ENCODE measurements at regions not wholly inside any gene's neighbourhood (a gene's known extent, or its start where the extent isn't known, plus 50 kb on each side); places are given as distances from the start of the nearest gene placed in this dataset.

DNA sequence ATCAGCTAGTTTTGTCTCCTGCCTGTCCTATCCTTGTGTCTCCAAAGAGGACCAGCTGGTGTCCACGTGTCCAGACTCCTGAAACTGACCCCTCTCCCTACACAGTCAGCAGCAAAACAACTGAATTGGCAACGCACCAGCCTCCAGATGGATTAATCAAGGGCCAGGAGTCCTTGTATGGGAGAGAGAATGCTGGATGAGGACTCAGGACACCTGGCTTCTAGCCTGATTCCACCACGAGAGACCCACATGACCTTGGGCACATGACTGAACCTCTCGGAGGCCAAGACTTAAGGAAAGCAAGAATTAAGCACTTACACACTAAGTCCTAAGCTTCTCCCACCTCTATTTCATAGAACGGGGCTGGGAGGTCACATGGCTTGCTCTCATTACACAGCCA is 60.4 kb upstream of the CMKLR1 start:
- TF ChIP-seq, protein P1, sequence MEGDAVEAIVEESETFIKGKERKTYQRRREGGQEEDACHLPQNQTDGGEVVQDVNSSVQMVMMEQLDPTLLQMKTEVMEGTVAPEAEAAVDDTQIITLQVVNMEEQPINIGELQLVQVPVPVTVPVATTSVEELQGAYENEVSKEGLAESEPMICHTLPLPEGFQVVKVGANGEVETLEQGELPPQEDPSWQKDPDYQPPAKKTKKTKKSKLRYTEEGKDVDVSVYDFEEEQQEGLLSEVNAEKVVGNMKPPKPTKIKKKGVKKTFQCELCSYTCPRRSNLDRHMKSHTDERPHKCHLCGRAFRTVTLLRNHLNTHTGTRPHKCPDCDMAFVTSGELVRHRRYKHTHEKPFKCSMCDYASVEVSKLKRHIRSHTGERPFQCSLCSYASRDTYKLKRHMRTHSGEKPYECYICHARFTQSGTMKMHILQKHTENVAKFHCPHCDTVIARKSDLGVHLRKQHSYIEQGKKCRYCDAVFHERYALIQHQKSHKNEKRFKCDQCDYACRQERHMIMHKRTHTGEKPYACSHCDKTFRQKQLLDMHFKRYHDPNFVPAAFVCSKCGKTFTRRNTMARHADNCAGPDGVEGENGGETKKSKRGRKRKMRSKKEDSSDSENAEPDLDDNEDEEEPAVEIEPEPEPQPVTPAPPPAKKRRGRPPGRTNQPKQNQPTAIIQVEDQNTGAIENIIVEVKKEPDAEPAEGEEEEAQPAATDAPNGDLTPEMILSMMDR (IDR thresholded peaks at IDR 0.05; ENCODE audit: insufficient read depth, low read depth, low read length, missing control alignments): no peak
- no peak for DNase-seq (ENCODE audit: low read depth)
- H3K4me3 ChIP-seq (ENCODE audit: low read length): no peak overlapping the region

- TF ChIP-seq, protein P1 (IDR thresholded peaks at IDR 0.05; ENCODE audit: insufficient read depth, low read depth, low read length, missing control alignments): no peak
- DNase-seq (ENCODE audit: low read depth): no peak
- H3K4me3 ChIP-seq (ENCODE audit: low read length): no peak overlapping the region
Measured at GRCh38 chr12:108394196-108394595, 55.1 kb upstream of the CMKLR1 start.

DNA sequence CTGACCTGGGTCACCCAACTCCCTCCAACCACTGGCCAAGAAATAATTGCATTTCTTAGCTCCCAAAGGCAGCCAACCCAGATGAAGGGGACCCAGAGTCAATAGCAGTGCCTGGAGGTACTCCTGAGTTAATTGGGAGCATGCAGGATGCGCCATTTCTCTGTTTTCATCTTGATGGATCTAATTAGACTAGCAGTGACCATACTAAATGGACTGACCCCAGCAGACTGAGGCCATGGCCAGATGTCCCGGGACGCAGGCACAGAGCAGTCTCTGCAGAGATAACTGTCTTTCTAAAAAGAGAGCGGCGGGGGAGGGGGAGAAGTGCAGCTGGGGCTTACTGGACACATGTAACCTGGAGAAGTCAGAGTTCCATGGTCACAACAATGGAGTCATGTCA is 53.2 kb upstream of the CMKLR1 start:
- no peak for DNase-seq (ENCODE audit: low read depth)
- TF ChIP-seq, protein P1 (IDR thresholded peaks at IDR 0.05; ENCODE audit: insufficient read depth, low read depth, low read length, missing control alignments): no peak

GRCh38 chr12:108390495-108391203 is 51.5 kb upstream of the CMKLR1 start:
- no peak overlapping the region for H3K4me3 ChIP-seq (ENCODE audit: low read length)
- DNase-seq (ENCODE audit: low read depth): no peak
- TF ChIP-seq, protein P1 (IDR thresholded peaks at IDR 0.05; ENCODE audit: insufficient read depth, low read depth, low read length, missing control alignments): no peak

More for the DNA sequence above, 53.2 kb upstream of the CMKLR1 start:
- no peak overlapping the region for H3K4me3 ChIP-seq (ENCODE audit: low read length)

DNA sequence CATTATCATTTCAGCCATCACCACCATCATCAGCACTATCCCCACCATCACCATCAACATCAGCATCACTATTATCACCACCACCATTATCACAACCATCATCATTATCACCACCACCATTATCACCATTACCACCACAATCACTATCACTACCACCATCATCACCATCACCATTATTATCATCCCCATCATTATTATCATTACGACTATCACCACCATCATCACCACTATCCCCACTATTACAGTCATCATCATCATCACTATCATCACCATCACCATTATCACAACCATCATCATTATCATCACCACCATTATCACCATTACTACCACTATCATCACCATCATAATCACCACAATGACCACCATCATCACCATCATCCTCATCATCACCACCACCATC is 50.4 kb upstream of the CMKLR1 start:
- TF ChIP-seq, protein P1 (IDR thresholded peaks at IDR 0.05; ENCODE audit: insufficient read depth, low read depth, low read length, missing control alignments): no peak
- no peak overlapping the region for H3K4me3 ChIP-seq (ENCODE audit: low read length)
- no peak for DNase-seq (ENCODE audit: low read depth)

All from epithelial cell of esophagus (primary cell).